HG03280 (cell line): ENCODE measurements at regions not wholly inside any gene's neighbourhood (a gene's known extent, or its start where the extent isn't known, plus 50 kb on each side); places are given as distances from the start of the nearest gene placed in this dataset.

Experiments
- ATAC-seq: cut with Tn5 transposase; IDR thresholded peaks from one replicate; pipeline ENCODE4 v1.9.1; 2021; ENCODE audit warnings: mild to moderate bottlenecking, moderate library complexity; ENCODE audit not compliant: unreplicated experiment

DNA sequence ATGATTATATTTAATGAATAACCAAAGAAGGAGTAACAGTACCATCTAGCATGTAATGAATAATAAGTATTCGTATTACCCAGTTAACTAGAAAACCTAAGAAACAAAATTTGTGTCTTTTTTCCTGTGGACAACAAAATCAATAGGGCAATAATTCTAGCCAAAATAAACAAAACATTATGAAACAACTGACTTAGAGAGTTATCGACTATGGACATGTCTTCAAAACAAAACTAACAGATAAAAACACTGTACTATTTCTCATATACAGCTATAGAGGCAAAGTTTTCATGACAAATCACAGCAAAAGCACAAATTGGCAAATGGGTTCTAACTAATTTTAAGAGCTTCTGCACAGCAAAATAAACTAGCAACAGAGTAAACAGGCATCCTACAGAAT is 224.1 kb downstream of the ALX1 start:
- ATAC-seq: no peak

DNA sequence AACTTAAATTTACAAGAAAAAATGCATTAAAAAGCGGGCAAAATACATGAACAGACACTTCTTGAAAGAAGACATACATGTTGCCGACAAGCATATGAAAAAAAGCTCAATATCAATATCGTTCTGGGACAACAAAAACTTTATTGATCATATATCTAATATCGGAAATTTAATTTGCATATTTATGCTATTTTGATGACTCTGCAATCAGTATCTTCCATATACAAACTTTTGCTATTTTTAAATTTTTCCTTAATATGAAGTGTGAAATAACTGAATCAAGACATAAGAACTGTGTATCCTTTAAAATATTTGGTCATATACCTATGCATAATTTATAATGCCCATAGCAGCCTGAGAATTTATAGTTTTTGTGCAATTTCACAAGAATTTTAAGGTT is 224.6 kb downstream of the ALX1 start:
- no peak for ATAC-seq

DNA sequence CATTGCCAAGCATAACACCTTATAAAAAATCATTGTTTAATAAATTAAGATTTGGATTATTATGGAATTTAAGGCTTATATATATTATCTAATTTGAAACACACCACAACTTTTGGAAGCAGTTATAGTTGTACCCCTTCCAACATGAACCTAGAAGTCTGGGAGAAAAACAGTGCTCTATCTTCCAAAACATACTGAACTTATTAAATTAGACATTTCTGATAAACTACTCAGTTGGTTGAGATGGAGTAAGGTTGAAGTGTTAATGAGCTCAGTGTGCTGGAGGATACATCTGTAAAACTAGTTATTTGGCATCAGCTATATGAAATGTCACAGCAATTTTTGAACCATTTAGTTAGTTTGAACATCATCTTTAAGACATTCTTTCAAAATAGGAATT is 227.4 kb downstream of the ALX1 start:
- ATAC-seq: no peak

DNA sequence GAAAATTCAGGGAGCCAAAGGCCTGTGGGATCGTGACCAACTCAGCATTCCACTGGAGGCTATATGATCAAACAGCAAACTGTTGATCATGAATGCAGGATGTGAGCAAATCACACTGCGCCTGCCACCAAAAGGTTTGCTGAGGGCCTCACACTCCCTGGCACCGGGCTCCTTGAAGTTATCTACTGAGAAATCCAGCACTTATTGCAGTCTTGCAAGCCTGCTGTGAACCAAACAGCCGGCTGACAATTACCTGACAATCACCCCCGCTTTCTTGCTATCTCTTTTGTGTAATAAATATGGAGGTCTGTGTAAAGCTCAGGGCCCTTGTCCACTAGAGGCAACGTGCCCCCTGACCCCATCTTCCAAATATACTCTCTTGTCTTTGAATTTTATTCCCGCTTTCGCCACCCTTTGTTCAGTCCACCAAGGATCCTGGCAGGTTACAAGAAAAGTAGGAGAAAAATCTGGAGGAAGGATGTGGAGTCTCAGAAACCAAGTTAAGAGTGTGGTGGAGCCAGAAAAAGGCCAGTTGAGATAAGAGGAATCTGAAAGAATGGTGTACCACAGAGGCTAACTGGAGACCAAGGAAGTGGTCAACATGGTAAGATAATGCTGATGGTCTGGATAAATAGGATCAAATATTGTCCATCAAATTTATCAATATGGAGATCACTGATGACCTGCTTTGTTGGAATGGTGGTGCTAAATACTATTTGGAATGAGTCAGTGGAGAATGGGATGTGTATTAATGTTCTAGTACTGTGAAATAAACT is 229.2 kb downstream of the ALX1 start:
- no peak for ATAC-seq

GRCh38 chr12:85509857-85510256 is 229.8 kb downstream of the ALX1 start:
- ATAC-seq: peak; percentile 70

- no peak for ATAC-seq
Observed at GRCh38 chr12:85516039-85516438, 236.0 kb downstream of the ALX1 start.

- ATAC-seq: no peak
Observed at GRCh38 chr12:85516667-85517325, 236.8 kb downstream of the ALX1 start.

DNA sequence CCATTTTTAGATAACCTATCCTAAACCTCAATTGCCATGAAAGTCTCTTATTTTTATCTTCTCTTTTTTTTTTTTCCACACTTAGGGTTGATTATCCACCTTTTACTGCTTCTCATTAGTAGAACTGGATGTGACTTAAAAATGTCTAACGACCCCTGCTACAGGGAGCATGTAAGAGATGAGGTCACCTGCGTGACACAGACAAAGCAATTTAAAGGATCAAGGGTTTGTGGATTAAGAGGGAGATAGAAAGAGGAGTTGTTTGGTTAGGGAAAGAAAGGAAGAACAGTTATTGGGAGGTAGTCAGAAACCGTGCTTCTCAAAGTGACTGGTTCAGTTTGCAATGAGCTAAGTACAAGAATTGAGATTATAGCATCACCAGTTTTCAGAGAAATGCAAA is 239.1 kb downstream of the ALX1 start:
- ATAC-seq: no peak

- ATAC-seq: no peak
Observed at GRCh38 chr12:85523197-85523596, 243.2 kb downstream of the ALX1 start.

DNA sequence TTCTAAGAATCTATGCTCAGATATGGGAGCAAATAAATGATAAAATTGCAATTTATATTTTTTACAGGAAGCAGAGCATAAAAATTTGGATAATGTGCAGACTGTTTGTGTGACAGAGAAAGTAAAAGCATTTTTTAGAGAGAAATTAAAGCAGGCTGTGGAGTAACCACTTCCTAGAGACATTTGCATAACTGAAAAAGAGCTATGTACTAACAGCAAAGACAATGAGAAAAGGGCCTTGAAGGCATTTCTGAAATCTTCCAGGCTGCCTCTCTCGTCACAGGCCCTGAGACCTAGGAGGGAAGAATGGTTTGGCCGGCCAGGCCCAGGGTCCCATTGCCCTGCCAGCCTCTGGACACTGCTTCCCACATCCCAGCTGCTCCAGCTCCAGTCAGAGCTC is 247.2 kb downstream of the ALX1 start:
- ATAC-seq: peak; percentile 69

DNA sequence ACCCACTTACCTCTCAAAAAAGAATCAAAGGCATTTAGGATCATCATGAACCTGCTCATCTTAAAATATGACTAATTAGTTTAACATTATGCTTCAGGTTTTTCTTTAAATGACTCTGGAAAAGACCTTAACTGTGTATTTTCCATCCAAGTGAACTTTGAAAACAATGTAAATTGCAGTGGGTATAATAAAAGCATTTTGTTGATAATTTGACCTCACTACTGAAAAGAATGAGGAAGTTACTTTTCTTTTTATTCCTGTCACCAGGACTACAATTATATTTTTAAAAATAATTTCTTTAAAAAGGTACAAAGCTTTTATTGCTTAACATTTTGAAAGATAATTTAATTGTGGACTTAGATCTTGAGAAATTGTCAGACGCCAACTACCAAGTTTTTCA is 249.9 kb downstream of the ALX1 start:
- no peak for ATAC-seq

GRCh38 chr12:85530456-85530855 is 250.4 kb downstream of the ALX1 start:
- ATAC-seq: no peak

DNA sequence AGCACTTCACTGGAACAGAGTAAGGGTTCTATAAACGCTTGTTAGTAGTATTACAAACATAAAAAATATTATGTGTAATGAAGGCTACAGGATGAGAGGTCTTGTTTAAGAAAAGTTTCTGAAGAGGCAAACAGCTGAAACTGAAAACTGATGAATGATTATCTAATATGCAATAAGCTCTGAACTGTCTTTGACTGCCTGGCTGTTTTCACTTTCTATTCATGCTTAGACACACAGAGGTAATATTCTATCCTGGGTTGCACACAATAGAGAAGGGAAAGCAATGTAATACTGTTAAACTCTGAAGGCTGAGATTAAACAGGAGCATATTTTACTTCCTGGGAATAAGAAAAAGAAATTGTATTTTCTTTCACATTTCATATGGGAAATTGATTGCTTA is 251.3 kb downstream of the ALX1 start:
- ATAC-seq: peak; percentile 80

- no peak for ATAC-seq
Observed at GRCh38 chr12:85549640-85550039, 269.6 kb downstream of the ALX1 start.

DNA sequence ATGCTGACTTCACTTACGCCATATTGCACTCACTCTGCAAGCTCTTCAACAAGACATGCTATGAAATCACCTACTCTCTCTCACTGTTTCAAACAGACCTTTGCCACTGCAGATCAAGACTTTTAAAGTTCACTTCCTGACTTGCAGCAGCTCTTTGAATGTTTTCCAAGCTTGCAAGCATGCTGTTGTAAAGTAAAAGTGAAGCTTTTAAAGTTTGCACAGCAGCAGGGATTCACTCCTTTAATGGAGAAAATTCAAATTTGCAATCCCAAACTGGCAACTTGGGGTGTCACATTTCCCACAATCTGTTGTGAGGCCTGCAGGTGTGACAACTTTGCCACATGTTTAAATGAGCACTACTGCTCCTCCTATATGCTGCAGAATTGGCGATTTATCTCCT is 270.9 kb downstream of the ALX1 start:
- no peak for ATAC-seq

DNA sequence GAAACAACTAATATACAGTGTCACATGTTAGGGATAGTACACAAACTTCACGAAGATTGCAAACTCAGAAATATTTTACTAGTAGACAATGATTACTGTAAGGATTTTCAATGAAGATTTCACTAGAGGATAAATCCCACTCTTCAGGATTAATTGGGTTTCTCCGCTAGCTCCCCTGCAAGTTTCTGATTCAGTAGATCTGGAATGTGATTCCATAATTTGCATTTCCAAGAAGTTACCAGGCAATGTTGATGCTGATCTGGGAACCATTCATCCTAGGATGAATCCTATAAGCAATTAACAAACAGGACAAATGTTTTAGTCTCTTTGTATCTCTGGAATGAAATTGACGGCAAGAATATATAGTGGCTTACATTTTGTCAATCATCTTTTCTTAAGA is 272.4 kb downstream of the ALX1 start:
- no peak for ATAC-seq

- no peak for ATAC-seq
Observed at GRCh38 chr12:85557850-85558249, 277.8 kb downstream of the ALX1 start.

- ATAC-seq: no peak
Observed at GRCh38 chr12:85558684-85559083, 277.5 kb downstream of the RASSF9 start.

DNA sequence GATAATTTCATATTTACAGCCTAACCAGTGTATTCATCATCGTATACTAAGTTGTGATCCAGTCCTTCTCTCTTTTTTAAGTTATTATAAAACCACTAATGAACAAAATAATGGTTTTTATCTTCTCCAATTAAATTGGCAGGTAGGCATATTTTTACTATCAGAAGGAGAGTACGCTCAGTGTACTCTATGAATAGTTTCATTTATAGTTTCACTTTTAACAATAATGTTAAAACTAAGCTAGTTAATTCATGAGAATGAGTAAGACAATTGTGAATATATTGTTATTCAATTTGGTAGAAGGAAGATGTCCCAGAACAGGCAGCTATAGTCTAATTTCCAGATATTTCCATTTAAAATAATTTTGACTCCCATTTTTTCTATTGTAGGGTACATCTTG is 277.1 kb downstream of the RASSF9 start:
- ATAC-seq: no peak

- no peak for ATAC-seq
Observed at GRCh38 chr12:85559536-85559935, 276.7 kb downstream of the RASSF9 start.

DNA sequence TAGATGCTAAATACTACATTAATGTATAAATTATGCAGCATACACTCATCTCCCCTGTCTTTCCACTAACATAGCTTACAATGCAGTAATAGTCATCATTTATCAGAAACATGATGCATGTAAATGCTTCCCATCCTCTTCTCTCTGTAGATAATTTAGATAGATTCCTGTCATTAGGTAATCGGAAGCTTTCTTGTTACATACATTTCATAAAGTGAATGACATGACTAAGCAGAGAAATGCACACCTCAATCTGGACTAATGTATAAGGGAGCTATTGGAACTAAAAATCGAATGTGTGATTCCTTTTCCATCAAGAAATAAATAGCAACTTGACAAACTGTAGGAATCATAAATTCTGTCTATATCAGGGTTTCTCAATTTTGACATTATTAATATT is 273.4 kb downstream of the RASSF9 start:
- no peak for ATAC-seq

- ATAC-seq: no peak
Observed at GRCh38 chr12:85564786-85565185, 271.4 kb downstream of the RASSF9 start.
